GM12873 (cell line): ENCODE measurements at regions not wholly inside any gene's neighbourhood (a gene's known extent, or its start where the extent isn't known, plus 50 kb on each side); places are given as distances from the start of the nearest gene placed in this dataset.

Source experiments
- CTCF ChIP-seq: IDR thresholded peaks from 2 replicates; pipeline ENCODE4 v1.5.1; 2012; ENCODE audit warnings: low read depth, mild to moderate bottlenecking, moderate library complexity, low read length, control low read depth; ENCODE audit not compliant: insufficient read depth; ENCODE audit errors: missing control alignments

- TF ChIP-seq CTCF = no peak
Measured at GRCh38 chr2:64350996-64351395, 103.0 kb upstream of the LGALSL start.

- peak; percentile 6 for TF ChIP-seq CTCF
Measured at GRCh38 chr2:64352292-64352691, 101.7 kb upstream of the LGALSL start.

- no peak for TF ChIP-seq CTCF
Measured at GRCh38 chr2:64354857-64355680, 98.9 kb upstream of the LGALSL start.

- TF ChIP-seq CTCF = no peak
Measured at GRCh38 chr2:64356906-64357305, 97.1 kb upstream of the LGALSL start.

GRCh38 chr2:64359171-64359891, 94.6 kb upstream of the LGALSL start:
- no peak for TF ChIP-seq CTCF

GRCh38 chr2:64359892-64360657, 93.9 kb upstream of the LGALSL start:
- TF ChIP-seq CTCF = no peak
